Prostate gland (tissue), 2 donors: ENCODE measurements at regions not wholly inside any gene's neighbourhood (a gene's known extent, or its start where the extent isn't known, plus 50 kb on each side); places are given as distances from the start of the nearest gene placed in this dataset.
"Not testable (repeated sequence)": the region's sequence is repeated elsewhere in the genome, so short reads cannot be mapped to it uniquely, and the experiment has no call there.

Source experiments
- DNase-seq: peaks from one replicate; pipeline ENCODE4 v3.0.0-alpha.2; 2019; ENCODE audit warnings: low spot score
- H3K27ac ChIP-seq, 2 donors: fragments of 200-600 bp; sonication (generic); 2 replicates each; pipeline ENCODE4 v1.5.1; 2017 to 2019
- H3K27me3 ChIP-seq: fragments of 200-600 bp; sonication (generic); replicated peaks from 2 replicates; pipeline ENCODE4 v1.5.1; 2019; ENCODE audit not compliant: insufficient read depth
- H3K36me3 ChIP-seq, 2 donors: fragments of 200-600 bp; sonication (generic); 1 replicate in 1 of 2; 2 replicates in 1 of 2; pipeline versions ENCODE4 v1.5.1 to v1.8.1; 2017 to 2019
- H3K4me1 ChIP-seq: fragments of 200-600 bp; sonication (generic); replicated peaks from 2 replicates; pipeline ENCODE4 v1.5.1; 2019
- H3K4me3 ChIP-seq, 2 donors: fragments of 200-600 bp; sonication (generic); 2 replicates each; pipeline ENCODE4 v1.5.1; 2017 to 2019
- H3K9me3 ChIP-seq: fragments of 200-600 bp; sonication (generic); 2 replicates; pipeline ENCODE4 v1.5.1; 2017
- POLR2A ChIP-seq: fragments of 450-650 bp; IDR thresholded peaks from one replicate; pipeline ENCODE4 v1.6.1; 2016; ENCODE audit warnings: antibody characterized with exemption, mild to moderate bottlenecking
- POLR2AphosphoS5 ChIP-seq: sonication (generic); formaldehyde crosslinking; IDR thresholded peaks from one replicate; pipeline ENCODE4 v1.6.1; 2017; ENCODE audit warnings: antibody characterized with exemption
- WGBS: methylation state at CpG from one replicate; pipeline ENCODE4 v1.1.5; 2018; 5-methylcytosine and 5-hydroxymethylcytosine counted together
- intact Hi-C: fragments of 100-400 bp; cut with DNase I; formaldehyde crosslinking; loops from one replicate; pipeline ENCODE4 v1.14.2; 2022
- TF ChIP-seq, protein P1 (sequence below), 4 experiments: fragments of 200-600 bp in 2 of 4; fragments of 450-650 bp in 2 of 4; sonication (generic) in 2 of 4; IDR thresholded peaks; 1 replicate in 3 of 4; 2 replicates in 1 of 4; pipeline ENCODE4 v1.5.1; 2016 to 2019; ENCODE audit warnings: antibody characterized with exemption in 4 of 4, mild to moderate bottlenecking in 2 of 4, moderate library complexity in 2 of 4

DNA sequence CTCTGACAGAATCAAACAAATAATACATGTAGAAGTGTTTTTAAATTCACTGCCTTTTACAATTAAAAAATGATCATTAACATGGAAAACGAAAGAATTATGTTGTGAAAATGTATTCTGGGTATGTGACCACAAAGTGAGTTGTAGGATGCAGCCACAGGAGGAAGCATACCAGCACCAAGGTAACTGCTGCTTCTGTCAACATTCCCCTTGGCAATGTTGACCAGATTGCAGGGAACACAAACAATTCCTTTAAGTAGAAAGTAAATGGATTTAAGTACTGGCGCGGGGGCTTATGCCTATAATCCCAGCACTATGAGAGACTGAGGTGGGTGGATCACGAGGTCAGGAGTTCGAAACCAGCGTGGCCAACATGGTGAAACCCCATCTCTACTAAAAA is 1877.9 kb upstream of the PCDH7 start:
- H3K27ac ChIP-seq = no peak overlapping the region
- intact Hi-C loops = no loop called here
- H3K4me1 ChIP-seq = no peaks in the 10 kb centered on the region
- 53% methylated on average over 6 of the region's 6 CpGs for WGBS
- no peak for DNase-seq
- no peak overlapping the region for H3K4me3 ChIP-seq
- H3K9me3 ChIP-seq = no peaks in the 10 kb centered on the region
- no peaks in the 10 kb centered on the region for H3K36me3 ChIP-seq
- no peaks in the 10 kb centered on the region for H3K27me3 ChIP-seq
- no peak for TF ChIP-seq POLR2A
- TF ChIP-seq, protein P1, sequence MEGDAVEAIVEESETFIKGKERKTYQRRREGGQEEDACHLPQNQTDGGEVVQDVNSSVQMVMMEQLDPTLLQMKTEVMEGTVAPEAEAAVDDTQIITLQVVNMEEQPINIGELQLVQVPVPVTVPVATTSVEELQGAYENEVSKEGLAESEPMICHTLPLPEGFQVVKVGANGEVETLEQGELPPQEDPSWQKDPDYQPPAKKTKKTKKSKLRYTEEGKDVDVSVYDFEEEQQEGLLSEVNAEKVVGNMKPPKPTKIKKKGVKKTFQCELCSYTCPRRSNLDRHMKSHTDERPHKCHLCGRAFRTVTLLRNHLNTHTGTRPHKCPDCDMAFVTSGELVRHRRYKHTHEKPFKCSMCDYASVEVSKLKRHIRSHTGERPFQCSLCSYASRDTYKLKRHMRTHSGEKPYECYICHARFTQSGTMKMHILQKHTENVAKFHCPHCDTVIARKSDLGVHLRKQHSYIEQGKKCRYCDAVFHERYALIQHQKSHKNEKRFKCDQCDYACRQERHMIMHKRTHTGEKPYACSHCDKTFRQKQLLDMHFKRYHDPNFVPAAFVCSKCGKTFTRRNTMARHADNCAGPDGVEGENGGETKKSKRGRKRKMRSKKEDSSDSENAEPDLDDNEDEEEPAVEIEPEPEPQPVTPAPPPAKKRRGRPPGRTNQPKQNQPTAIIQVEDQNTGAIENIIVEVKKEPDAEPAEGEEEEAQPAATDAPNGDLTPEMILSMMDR (IDR thresholded peaks at IDR 0.05) = no peak
- TF ChIP-seq POLR2AphosphoS5 = no peak

DNA sequence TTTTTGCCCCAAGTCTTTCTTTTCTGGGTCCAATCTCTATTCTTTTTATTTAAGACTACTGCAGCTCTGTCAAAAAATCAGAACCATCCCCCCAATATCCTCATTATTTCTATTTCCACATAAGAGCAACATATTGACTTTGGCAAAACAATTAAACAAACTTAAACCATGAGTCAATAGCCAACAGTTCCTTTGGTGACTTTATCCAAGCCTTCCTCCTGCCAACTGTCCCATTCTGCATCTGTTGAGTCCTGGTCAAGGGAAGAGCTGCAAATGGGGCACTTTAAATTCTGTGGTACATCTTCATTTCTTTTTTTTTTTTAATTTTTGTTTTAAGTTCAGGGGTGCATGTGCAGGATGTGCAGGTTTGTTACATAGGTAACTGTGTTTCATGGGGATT is 1875.0 kb upstream of the PCDH7 start:
- Histone ChIP-seq H3K4me1 (no peaks in the 10 kb centered on the region), H3K36me3 (no peaks in the 10 kb centered on the region), H3K9me3 (no peaks in the 10 kb centered on the region), H3K27me3 (no peaks in the 10 kb centered on the region), H3K4me3 (no peak overlapping the region), H3K27ac (no peak overlapping the region)
- TF ChIP-seq POLR2A (no peak), POLR2AphosphoS5 (no peak)
- TF ChIP-seq, protein P1 (IDR thresholded peaks at IDR 0.05) = no peak
- DNase-seq = no peak
- intact Hi-C loops = no loop called here

DNA sequence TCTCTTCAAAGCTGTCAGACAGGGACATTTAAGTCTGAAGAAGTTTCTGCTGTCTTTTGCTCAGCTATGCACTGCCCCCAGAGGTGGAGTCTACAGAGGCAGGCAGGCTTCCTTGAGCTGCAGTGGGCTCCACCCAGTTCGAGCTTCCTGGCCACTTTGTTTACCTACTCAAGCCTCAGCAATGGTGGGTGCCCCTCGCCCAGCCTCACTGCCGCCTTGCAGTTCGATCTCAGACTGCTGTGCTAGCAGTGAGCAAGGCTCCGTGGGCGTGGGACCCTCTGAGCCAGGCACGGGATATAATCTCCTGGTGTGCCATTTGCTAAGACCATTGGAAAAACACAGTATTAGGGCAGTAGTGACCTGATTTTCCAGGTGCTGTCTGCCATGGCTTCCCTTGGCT is 1863.1 kb upstream of the PCDH7 start:
- intact Hi-C loops = not testable (repeated sequence)
- 91% methylated on average over 7 of the region's 7 CpGs for WGBS

GRCh38 chr4:28868841-28869240 is 1851.3 kb upstream of the PCDH7 start:
- Histone ChIP-seq H3K4me3 (no peak overlapping the region), H3K27me3 (no peaks in the 10 kb centered on the region), H3K36me3 (no peaks in the 10 kb centered on the region), H3K9me3 (no peaks in the 10 kb centered on the region), H3K27ac (no peak overlapping the region), H3K4me1 (no peaks in the 10 kb centered on the region)
- intact Hi-C loops = no loop called here
- WGBS = 83% methylated on average over 4 of the region's 4 CpGs
- TF ChIP-seq, protein P1 (IDR thresholded peaks at IDR 0.05) = no peak
- no peak for TF ChIP-seq POLR2AphosphoS5
- TF ChIP-seq POLR2A = no peak
- no peak for DNase-seq

More for the DNA sequence above, 1863.1 kb upstream of the PCDH7 start:
- not testable (repeated sequence) for H3K4me1 ChIP-seq, H3K36me3 ChIP-seq, H3K27ac ChIP-seq, H3K4me3 ChIP-seq, H3K9me3 ChIP-seq, H3K27me3 ChIP-seq, DNase-seq

DNA sequence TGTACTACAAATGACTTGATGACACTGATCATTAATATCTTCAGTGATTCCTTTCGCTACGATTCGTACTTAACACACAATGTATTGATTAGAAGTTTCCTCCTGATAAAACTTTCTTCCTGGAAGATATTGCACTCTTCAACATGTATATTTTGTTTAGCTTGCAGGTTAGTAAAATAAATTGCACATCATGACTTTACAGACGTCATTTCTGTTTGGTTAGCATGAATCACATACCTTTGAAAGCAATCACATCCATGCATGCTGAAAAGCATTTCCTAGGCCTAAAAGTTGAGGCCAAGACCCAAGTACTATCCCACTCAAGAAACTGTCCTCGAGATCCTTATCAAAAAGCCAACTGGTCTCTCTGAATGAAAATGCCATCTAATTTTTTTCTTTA is 1841.0 kb upstream of the PCDH7 start:
- 58% methylated on average over 5 of the region's 5 CpGs for WGBS
- Histone ChIP-seq H3K4me1 (no peaks in the 10 kb centered on the region), H3K27ac (no peak overlapping the region), H3K27me3 (no peaks in the 10 kb centered on the region), H3K36me3 (no peaks in the 10 kb centered on the region), H3K4me3 (no peak overlapping the region), H3K9me3 (no peaks in the 10 kb centered on the region)
- intact Hi-C loops = no loop called here
- DNase-seq = no peak
- TF ChIP-seq, protein P1 (IDR thresholded peaks at IDR 0.05) = no peak
- TF ChIP-seq POLR2AphosphoS5 (no peak), POLR2A (no peak)
